Peyer's patch (tissue), 4 donors: ENCODE measurements at regions not wholly inside any gene's neighbourhood (a gene's known extent, or its start where the extent isn't known, plus 50 kb on each side); places are given as distances from the start of the nearest gene placed in this dataset.

Experiments
- DNase-seq, 3 donors: peaks; one replicate each; pipeline ENCODE4 v3.0.0-alpha.2; 2017 to 2019
- H3K27ac ChIP-seq, 4 donors: fragments of 200-600 bp; sonication (generic); one replicate each; pipeline ENCODE4 v1.5.1; 2016 to 2019
- H3K27me3 ChIP-seq, 2 donors: fragments of 200-600 bp; sonication (generic); one replicate each; pipeline ENCODE4 v1.5.1; 2019
- H3K36me3 ChIP-seq, 3 donors: fragments of 200-600 bp; sonication (generic); one replicate each; pipeline ENCODE4 v1.5.1; 2016 to 2019
- H3K4me1 ChIP-seq, 4 donors: fragments of 200-600 bp; sonication (generic); one replicate each; pipeline ENCODE4 v1.5.1; 2016 to 2019
- H3K4me3 ChIP-seq, 4 donors: fragments of 200-600 bp; sonication (generic); 1 replicate in 3 of 4; 2 replicates in 1 of 4; pipeline ENCODE4 v1.5.1; 2016 to 2019; ENCODE audit warnings: mild to moderate bottlenecking in 1 of 4
- H3K9me3 ChIP-seq, 4 donors: fragments of 200-600 bp; sonication (generic); one replicate each; pipeline ENCODE4 v1.5.1; 2016 to 2019; ENCODE audit warnings: mild to moderate bottlenecking in 1 of 4
- CTCF ChIP-seq, 6 experiments: fragments of 450-650 bp in 4 of 6; fragments of 200-600 bp in 2 of 6; sonication (generic) in 1 of 6; IDR thresholded peaks; one replicate each; pipeline ENCODE4 v1.5.1; 2017 to 2019; ENCODE audit warnings: antibody characterized with exemption in 6 of 6, mild to moderate bottlenecking in 3 of 6, moderate library complexity in 1 of 6
- POLR2A ChIP-seq, 2 donors: fragments of 450-650 bp; IDR thresholded peaks; one replicate each; pipeline ENCODE4 v1.5.1; 2017; ENCODE audit warnings: antibody characterized with exemption in 2 of 2, mild to moderate bottlenecking in 2 of 2, moderate library complexity in 2 of 2

- no peak overlapping the region for H3K27ac ChIP-seq
- H3K9me3 ChIP-seq, result no peaks in the 10 kb centered on the region
- no peak for DNase-seq
- no peaks in the 10 kb centered on the region for H3K36me3 ChIP-seq
- H3K4me3 ChIP-seq, result no peak overlapping the region
- TF ChIP-seq POLR2A (IDR thresholded peaks at IDR 0.05) (no peak), CTCF (IDR thresholded peaks at IDR 0.05) (no peak)
- H3K27me3 ChIP-seq, result no peaks in the 10 kb centered on the region
- no peaks in the 10 kb centered on the region for H3K4me1 ChIP-seq
These were observed 419.6 kb upstream of the RASGEF1B start for GRCh38 chr4:81891005-81891996.

GRCh38 chr4:81884986-81885385 lies 413.3 kb upstream of the RASGEF1B start:
- no peaks in the 10 kb centered on the region for H3K9me3 ChIP-seq
- no peaks in the 10 kb centered on the region for H3K4me1 ChIP-seq
- TF ChIP-seq POLR2A (IDR thresholded peaks at IDR 0.05), result no peak
- TF ChIP-seq CTCF (IDR thresholded peaks at IDR 0.05), result no peak
- no peak for DNase-seq
- no peaks in the 10 kb centered on the region for H3K27me3 ChIP-seq
- H3K27ac ChIP-seq, result no peak overlapping the region
- no peaks in the 10 kb centered on the region for H3K36me3 ChIP-seq
- H3K4me3 ChIP-seq, result no peak overlapping the region

GRCh38 chr4:81883530-81884450 lies 412.1 kb upstream of the RASGEF1B start:
- H3K27ac ChIP-seq, result no peak overlapping the region
- TF ChIP-seq POLR2A (IDR thresholded peaks at IDR 0.05) (no peak), CTCF (IDR thresholded peaks at IDR 0.05) (no peak)
- no peak for DNase-seq

GRCh38 chr4:81883004-81883403 lies 411.3 kb upstream of the RASGEF1B start:
- no peaks in the 10 kb centered on the region for H3K4me1 ChIP-seq
- H3K36me3 ChIP-seq, result no peaks in the 10 kb centered on the region
- no peaks in the 10 kb centered on the region for H3K9me3 ChIP-seq
- no peak overlapping the region for H3K27ac ChIP-seq
- TF ChIP-seq CTCF (IDR thresholded peaks at IDR 0.05), result no peak
- TF ChIP-seq POLR2A (IDR thresholded peaks at IDR 0.05), result no peak
- H3K4me3 ChIP-seq, result no peak overlapping the region
- no peak for DNase-seq
- no peaks in the 10 kb centered on the region for H3K27me3 ChIP-seq

More at GRCh38 chr4:81883530-81884450, 412.1 kb upstream of the RASGEF1B start:
- Histone ChIP-seq H3K36me3 (no peaks in the 10 kb centered on the region), H3K27me3 (no peaks in the 10 kb centered on the region), H3K9me3 (no peaks in the 10 kb centered on the region), H3K4me1 (no peaks in the 10 kb centered on the region), H3K4me3 (no peak overlapping the region)

GRCh38 chr4:81881855-81882621 lies 410.3 kb upstream of the RASGEF1B start:
- no peak overlapping the region for H3K27ac ChIP-seq
- no peaks in the 10 kb centered on the region for H3K4me1 ChIP-seq
- H3K27me3 ChIP-seq, result no peaks in the 10 kb centered on the region
- no peak overlapping the region for H3K4me3 ChIP-seq
- no peaks in the 10 kb centered on the region for H3K36me3 ChIP-seq
- TF ChIP-seq POLR2A (IDR thresholded peaks at IDR 0.05) (no peak), CTCF (IDR thresholded peaks at IDR 0.05) (no peak)
- H3K9me3 ChIP-seq, result no peaks in the 10 kb centered on the region
- DNase-seq, result no peak
